ENCODE measurements at regions not wholly inside any gene's neighbourhood (a gene's known extent, or its start where the extent isn't known, plus 50 kb on each side); places are given as distances from the start of the nearest gene placed in this dataset.

- Histone ChIP-seq H2AFZ (ENCODE audit: insufficient read depth, low read depth, low read length, poor library complexity, severe bottlenecking) (no peak overlapping the region), H3K9me3 (ENCODE audit: control extremely low read depth in 1 of 3, control insufficient read depth in 2 of 3, insufficient read depth in 1 of 3, low read length in 2 of 3) (no peaks in the 10 kb centered on the region), H4K20me1 (ENCODE audit: control insufficient read depth, insufficient read depth, low read length, poor library complexity, severe bottlenecking) (no peaks in the 10 kb centered on the region), H3K36me3 (replicated peaks in 1 of 2; ENCODE audit: control extremely low read depth in 1 of 2, control insufficient read depth in 1 of 2, extremely low read depth in 1 of 2, insufficient read depth in 2 of 2, low read length in 1 of 2) (no peaks in the 10 kb centered on the region), H3K4me2 (replicated peaks; ENCODE audit: low read depth, low read length, poor library complexity, severe bottlenecking) (no peak overlapping the region), H3K4me3 (ENCODE audit: control extremely low read depth in 1 of 5, extremely low read depth in 1 of 5, insufficient read depth in 1 of 5, low read depth in 2 of 5, low read length in 4 of 5) (no peak overlapping the region), H3K27me3 (replicated peaks in 1 of 4; ENCODE audit: control extremely low read depth in 1 of 4, control insufficient read depth in 3 of 4, insufficient read depth in 4 of 4, low read length in 3 of 4) (no peaks in the 10 kb centered on the region), H3K79me2 (ENCODE audit: control insufficient read depth, insufficient read depth, low read length) (no peaks in the 10 kb centered on the region), H3K9ac (ENCODE audit: low read length) (no peak overlapping the region), H3K27ac (ENCODE audit: low read length in 2 of 2) (no peak overlapping the region), H3K4me1 (ENCODE audit: control insufficient read depth in 2 of 2, insufficient read depth in 2 of 2, low read length in 2 of 2) (peaks cover 37 to 50% of the 10 kb centered on the region in 2 donors)
- Mint-ChIP-seq H3K9me3 (ENCODE audit: insufficient read depth) (no peaks in the 10 kb centered on the region), H3K4me3 (no peak overlapping the region), H3K27me3 (no peaks in the 10 kb centered on the region), H3K27ac (no peak overlapping the region), H3K4me1 (peaks cover 59% of the 10 kb centered on the region)
- no peak for DNase-seq
- ATAC-seq (ENCODE audit: low read depth) = no peak
- TF ChIP-seq EZH2 (IDR thresholded peaks at IDR 0.05; ENCODE audit: borderline replicate concordance, insufficient read depth, low read depth, low read length, poor library complexity, severe bottlenecking) = no peak
- TF ChIP-seq CTCF (IDR thresholded peaks at IDR 0.05) = no peak
- intact Hi-C loops (cut with micrococcal nuclease) = no loop called here
- ChIA-PET POLR2A (no interaction called here), CTCF (interaction anchor here (1.1 to 6.5 kb wide), 3 partner anchors 9 to 66 kb away, joined by 4 to 89 read pairs (median 4); no protein-coding TSS in a partner anchor)
- WGBS (ENCODE audit: insufficient coverage) = 61% methylated on average over 3 of the region's 6 CpGs
Observed at GRCh38 chr2:105181282-105181681, 60.3 kb upstream of the GPR45 start.

- H3K27me3 ChIP-seq (replicated peaks in 1 of 4; ENCODE audit: control extremely low read depth in 1 of 4, control insufficient read depth in 3 of 4, insufficient read depth in 4 of 4, low read length in 3 of 4) = no peaks in the 10 kb centered on the region
- H2AFZ ChIP-seq (ENCODE audit: insufficient read depth, low read depth, low read length, poor library complexity, severe bottlenecking) = peak overlapping the region; percentile 26
- H4K20me1 ChIP-seq (ENCODE audit: control insufficient read depth, insufficient read depth, low read length, poor library complexity, severe bottlenecking) = no peaks in the 10 kb centered on the region
- H3K4me1 ChIP-seq (ENCODE audit: control insufficient read depth in 2 of 2, insufficient read depth in 2 of 2, low read length in 2 of 2) = peaks cover 22 to 33% of the 10 kb centered on the region in 2 donors
- Mint-ChIP-seq H3K9me3 (ENCODE audit: insufficient read depth) (no peaks in the 10 kb centered on the region), H3K27me3 (no peaks in the 10 kb centered on the region), H3K4me1 (peaks cover 37% of the 10 kb centered on the region), H3K4me3 (peak overlapping the region; percentile 26), H3K27ac (peak overlapping the region; percentile 6)
- ChIA-PET CTCF (interaction anchor here (6.5 kb wide), 1 partner anchor 68 kb away, joined by 89 read pairs; no protein-coding TSS in a partner anchor), POLR2A (no interaction called here)
- DNase-seq = peak; percentile 35
- no peaks in the 10 kb centered on the region for H3K9me3 ChIP-seq (ENCODE audit: control extremely low read depth in 1 of 3, control insufficient read depth in 2 of 3, insufficient read depth in 1 of 3, low read length in 2 of 3)
- H3K79me2 ChIP-seq (ENCODE audit: control insufficient read depth, insufficient read depth, low read length) = no peaks in the 10 kb centered on the region
- no peak overlapping the region for H3K27ac ChIP-seq (ENCODE audit: low read length in 2 of 2)
- no peak for TF ChIP-seq CTCF (IDR thresholded peaks at IDR 0.05)
- TF ChIP-seq EZH2 (IDR thresholded peaks at IDR 0.05; ENCODE audit: borderline replicate concordance, insufficient read depth, low read depth, low read length, poor library complexity, severe bottlenecking) = no peak
- H3K4me3 ChIP-seq (ENCODE audit: control extremely low read depth in 1 of 5, extremely low read depth in 1 of 5, insufficient read depth in 1 of 5, low read depth in 2 of 5, low read length in 4 of 5) = no peak overlapping the region
- 35% methylated on average over 5 of the region's 10 CpGs for WGBS (ENCODE audit: insufficient coverage)
- H3K9ac ChIP-seq (ENCODE audit: low read length) = no peak overlapping the region
- ATAC-seq (ENCODE audit: low read depth) = peak; percentile 60
- no peaks in the 10 kb centered on the region for H3K36me3 ChIP-seq (replicated peaks in 1 of 2; ENCODE audit: control extremely low read depth in 1 of 2, control insufficient read depth in 1 of 2, extremely low read depth in 1 of 2, insufficient read depth in 2 of 2, low read length in 1 of 2)
- intact Hi-C loops (cut with micrococcal nuclease) = no loop called here
- H3K4me2 ChIP-seq (replicated peaks; ENCODE audit: low read depth, low read length, poor library complexity, severe bottlenecking) = peak overlapping the region; percentile 36
Observed at GRCh38 chr2:105183555-105184323, 57.8 kb upstream of the GPR45 start.
